ENCODE measurements at regions not wholly inside any gene's neighbourhood (a gene's known extent, or its start where the extent isn't known, plus 50 kb on each side); places are given as distances from the start of the nearest gene placed in this dataset.

DNA sequence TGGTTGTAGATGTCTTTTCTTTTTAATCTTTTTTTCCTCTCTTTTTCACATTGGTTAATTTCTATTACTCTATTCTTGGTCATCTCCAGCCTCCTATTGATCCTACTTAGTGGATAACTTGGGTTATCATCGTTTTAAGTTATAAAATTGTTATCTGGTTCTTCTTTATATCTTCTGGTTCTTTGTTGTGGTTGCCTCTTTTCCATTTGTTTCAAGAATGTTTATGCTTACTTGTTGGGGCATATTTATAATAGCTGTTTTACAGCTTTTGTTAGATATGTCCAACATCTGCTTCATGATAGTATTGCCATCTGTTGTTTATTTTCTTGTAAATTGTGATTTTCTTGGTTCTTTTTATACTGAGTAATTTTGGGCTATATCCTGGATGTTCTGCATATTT, 1429.6 kb downstream of the TBC1D22A start:
- Histone ChIP-seq H3K4me3 (no peak overlapping the region), H3K27ac (no peak overlapping the region), H3K9me3 (ENCODE audit: low read depth, low read length) (no peaks in the 10 kb centered on the region; the same call in 1 of the 2 replicates), H3K9ac (ENCODE audit: insufficient read length) (no peak overlapping the region), H3K36me3 (ENCODE audit: insufficient read depth, low read length) (no peaks in the 10 kb centered on the region)
- DNase-seq (ENCODE audit: low read depth, low spot score), result no peak
- no peak for TF ChIP-seq FOXP2 (optimal IDR thresholded peaks at IDR 0.05; ENCODE audit: control extremely low read depth, extremely low read length, insufficient read depth)
- no peak for TF ChIP-seq EZH2 (IDR thresholded peaks at IDR 0.05)
- no peak for TF ChIP-seq POLR2AphosphoS5 (IDR thresholded peaks at IDR 0.05; ENCODE audit: borderline replicate concordance, low read depth, low read length)

DNA sequence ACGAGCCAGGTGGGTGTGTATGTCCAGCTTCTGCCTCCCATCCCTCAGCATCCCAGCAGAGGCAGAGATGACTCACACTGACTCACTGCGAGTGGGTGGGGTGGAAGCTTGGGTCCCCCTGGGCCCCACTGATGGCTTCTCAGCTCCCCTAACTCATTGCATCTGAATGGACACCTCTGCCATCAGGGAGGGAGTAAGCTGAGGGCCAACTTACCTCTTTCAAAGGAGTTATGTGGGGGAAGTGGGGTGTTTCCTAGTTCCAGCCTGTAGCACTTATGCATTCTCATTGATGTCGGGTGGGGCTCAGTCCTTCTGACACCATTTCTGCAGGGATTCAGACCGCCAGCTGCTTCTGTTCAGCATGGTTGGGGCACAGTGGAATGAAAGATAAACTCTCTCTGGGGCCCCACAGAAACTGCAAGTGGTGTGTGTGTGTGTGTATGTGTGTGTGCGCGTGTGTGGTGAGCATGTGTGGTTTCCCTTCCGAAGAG, 1425.8 kb downstream of the TBC1D22A start:
- TF ChIP-seq POLR2AphosphoS5 (IDR thresholded peaks at IDR 0.05; ENCODE audit: borderline replicate concordance, low read depth, low read length), result no peak
- TF ChIP-seq EZH2 (IDR thresholded peaks at IDR 0.05), result no peak
- no peak overlapping the region for H3K9ac ChIP-seq (ENCODE audit: insufficient read length)
- H3K36me3 ChIP-seq (ENCODE audit: insufficient read depth, low read length), result no peaks in the 10 kb centered on the region
- DNase-seq (ENCODE audit: low read depth, low spot score), result no peak
- no peak overlapping the region for H3K4me3 ChIP-seq
- H3K9me3 ChIP-seq (ENCODE audit: low read depth, low read length), result no peaks in the 10 kb centered on the region; the same call in 1 of the 2 replicates
- H3K27ac ChIP-seq, result no peak overlapping the region

DNA sequence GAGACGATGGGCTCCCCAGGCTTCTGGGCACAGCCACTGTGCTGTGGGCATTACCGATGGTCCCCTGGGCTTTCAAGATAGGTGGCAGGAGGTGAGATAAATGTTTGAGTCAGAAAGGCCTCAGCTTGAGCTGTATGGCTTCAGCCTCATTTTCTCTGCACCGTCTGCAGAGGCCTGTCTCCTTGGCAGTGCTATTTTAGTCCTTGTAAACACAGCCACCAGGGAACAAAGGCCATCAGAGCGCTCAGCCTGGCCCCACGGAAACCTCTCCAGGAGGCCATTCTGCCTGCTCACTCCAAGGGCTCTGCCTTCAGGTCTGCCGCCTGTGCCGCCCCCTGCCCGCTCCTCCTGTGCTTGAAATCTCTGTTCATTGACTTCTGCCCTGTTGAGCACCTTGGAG, 1424.9 kb downstream of the TBC1D22A start:
- H3K9me3 ChIP-seq (ENCODE audit: low read depth, low read length), result no peaks in the 10 kb centered on the region; the same call in 1 of the 2 replicates
- no peaks in the 10 kb centered on the region for H3K36me3 ChIP-seq (ENCODE audit: insufficient read depth, low read length)
- H3K27ac ChIP-seq, result no peak overlapping the region
- TF ChIP-seq FOXP2 (optimal IDR thresholded peaks at IDR 0.05; ENCODE audit: control extremely low read depth, extremely low read length, insufficient read depth), result no peak
- no peak for TF ChIP-seq EZH2 (IDR thresholded peaks at IDR 0.05)
- no peak for TF ChIP-seq POLR2AphosphoS5 (IDR thresholded peaks at IDR 0.05; ENCODE audit: borderline replicate concordance, low read depth, low read length)
- H3K4me3 ChIP-seq, result no peak overlapping the region
- no peak for DNase-seq (ENCODE audit: low read depth, low spot score)
- H3K9ac ChIP-seq (ENCODE audit: insufficient read length), result no peak overlapping the region

DNA sequence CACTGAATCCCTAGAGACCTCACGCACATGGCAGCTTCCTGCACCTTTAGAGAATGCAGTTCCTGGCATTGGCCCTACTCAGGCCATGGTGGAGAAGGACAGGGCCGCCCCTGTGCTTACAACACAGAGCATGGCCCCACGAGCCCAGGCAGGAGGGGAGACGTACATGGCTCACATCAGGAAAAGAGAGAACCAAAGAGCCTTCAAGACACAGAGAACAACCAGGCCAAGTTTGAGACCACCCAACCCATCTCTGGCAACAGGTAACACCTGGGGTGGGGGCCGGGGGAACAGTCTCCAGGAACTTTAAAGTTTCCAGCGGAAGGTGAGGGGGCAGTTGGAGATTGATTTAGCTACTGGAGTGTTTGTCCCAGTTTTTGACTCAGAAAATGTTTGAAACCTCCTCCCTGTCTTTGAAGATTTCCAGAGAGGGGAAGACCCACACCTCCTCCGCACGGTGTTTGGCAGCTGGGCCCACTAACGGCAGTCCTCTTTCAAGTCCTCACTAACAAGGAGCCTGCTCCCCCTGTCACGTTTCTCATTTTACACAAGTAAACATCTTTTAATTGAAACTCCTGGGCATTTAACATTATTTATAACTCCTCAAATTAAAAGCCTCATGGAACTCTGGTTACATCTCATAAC, 1423.8 kb downstream of the TBC1D22A start:
- TF ChIP-seq EZH2 (IDR thresholded peaks at IDR 0.05) (no peak), FOXP2 (optimal IDR thresholded peaks at IDR 0.05; ENCODE audit: control extremely low read depth, extremely low read length, insufficient read depth) (no peak), POLR2AphosphoS5 (IDR thresholded peaks at IDR 0.05; ENCODE audit: borderline replicate concordance, low read depth, low read length) (no peak)
- H3K9me3 ChIP-seq (ENCODE audit: low read depth, low read length), result no peaks in the 10 kb centered on the region

DNA sequence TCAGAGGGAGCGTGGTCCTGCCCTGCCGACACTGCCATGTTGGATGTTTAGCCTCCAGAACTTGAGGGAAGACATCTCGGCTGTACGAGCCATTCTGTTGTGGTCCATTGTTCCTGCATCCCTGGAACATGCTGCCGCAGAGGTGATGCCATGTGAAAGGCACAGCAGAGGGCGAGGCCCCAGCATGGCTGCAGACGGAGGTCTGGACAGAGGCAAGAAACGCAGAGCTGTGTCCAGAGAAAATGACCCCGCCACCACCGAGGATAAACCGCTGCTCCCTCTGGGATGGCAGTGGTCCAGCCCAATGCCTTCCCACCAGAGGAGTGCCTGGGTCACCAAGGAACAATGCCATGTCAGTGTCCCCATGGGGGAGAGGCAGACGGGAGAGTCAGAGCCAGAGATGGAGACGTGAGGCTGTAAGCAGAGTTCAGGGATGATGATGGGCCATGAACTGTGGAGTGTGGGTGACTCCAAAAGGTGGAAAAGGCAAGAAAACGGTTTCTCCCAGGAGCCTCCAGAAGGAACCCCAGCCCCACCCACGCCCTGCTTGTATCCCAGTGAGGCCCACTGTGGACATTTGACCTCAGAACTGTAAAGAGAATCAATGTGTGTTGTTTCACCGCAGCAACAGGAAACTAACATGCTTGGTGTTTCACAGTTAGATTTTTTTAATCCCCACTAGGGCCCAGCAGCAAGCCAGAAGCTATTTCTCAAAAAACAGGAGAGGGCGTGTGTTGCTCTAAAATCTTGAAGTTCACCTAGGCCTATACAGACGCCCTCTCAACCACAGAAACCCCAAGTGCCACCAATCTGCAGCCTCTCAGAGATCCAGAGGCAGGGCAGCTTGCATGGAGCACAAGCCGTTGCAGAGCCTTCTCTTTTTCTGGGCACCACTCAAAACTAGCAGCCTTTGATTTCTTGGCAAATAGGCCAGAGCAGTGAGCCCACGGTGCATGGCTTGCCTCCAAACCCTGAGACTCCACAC, 1422.9 kb downstream of the TBC1D22A start:
- no peak overlapping the region for H3K4me3 ChIP-seq
- no peak overlapping the region for H3K27ac ChIP-seq
- H3K9me3 ChIP-seq (ENCODE audit: low read depth, low read length), result no peaks in the 10 kb centered on the region
- no peak for TF ChIP-seq EZH2 (IDR thresholded peaks at IDR 0.05)
- TF ChIP-seq POLR2AphosphoS5 (IDR thresholded peaks at IDR 0.05; ENCODE audit: borderline replicate concordance, low read depth, low read length), result no peak
- TF ChIP-seq FOXP2 (optimal IDR thresholded peaks at IDR 0.05; ENCODE audit: control extremely low read depth, extremely low read length, insufficient read depth), result no peak
- DNase-seq (ENCODE audit: low read depth, low spot score), result no peak
- H3K9ac ChIP-seq (ENCODE audit: insufficient read length), result no peak overlapping the region
- no peaks in the 10 kb centered on the region for H3K36me3 ChIP-seq (ENCODE audit: insufficient read depth, low read length)

More for the DNA sequence above, 1423.8 kb downstream of the TBC1D22A start:
- Histone ChIP-seq H3K27ac (no peak overlapping the region), H3K36me3 (ENCODE audit: insufficient read depth, low read length) (no peaks in the 10 kb centered on the region), H3K9ac (ENCODE audit: insufficient read length) (no peak overlapping the region), H3K4me3 (no peak overlapping the region)
- DNase-seq (ENCODE audit: low read depth, low spot score), result no peak

DNA sequence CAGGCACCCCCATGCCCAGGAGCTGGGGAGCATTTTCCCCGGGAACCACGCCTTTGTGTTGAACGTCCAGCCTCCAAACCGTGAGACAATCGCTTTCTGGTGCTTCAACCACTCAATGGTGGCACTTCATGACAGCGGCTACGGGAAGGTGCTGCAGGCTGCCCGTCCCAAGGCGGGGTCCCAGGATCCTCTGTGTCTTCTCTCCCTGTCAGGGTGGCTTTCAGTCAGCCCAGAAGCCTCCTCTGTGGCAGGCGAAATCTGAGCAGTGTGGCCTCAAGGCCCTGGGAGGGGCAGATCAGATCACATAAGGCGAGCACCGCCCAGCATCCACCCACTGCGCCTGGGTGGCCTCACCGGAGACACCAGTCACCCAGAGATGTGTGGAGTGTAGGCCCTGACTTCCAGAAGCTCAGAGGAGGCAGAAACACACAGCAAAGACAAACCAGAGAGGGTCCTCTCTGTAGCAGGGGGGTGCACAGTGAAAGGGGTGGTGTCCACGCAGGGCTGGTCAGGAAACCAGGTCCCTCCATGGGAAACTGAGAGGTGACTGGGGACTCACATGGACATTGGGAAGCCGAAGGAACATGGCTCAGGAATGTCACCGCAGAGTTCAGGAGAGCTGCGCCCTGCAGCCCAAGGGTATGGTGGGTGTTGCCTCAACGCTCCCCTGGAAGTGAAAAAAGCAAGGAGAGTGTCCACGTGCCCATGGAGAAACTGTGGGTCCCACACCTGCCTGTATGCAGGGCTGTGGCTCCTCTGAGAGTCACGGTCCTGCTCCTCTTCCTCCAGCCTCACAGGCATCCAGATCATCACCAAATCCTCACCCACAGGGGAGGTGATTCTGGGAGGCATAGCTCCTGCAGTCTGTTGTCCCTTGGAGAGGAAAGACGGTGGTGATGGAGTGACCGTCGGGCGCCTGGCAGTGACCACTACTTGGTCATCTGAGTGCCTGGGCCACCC, 1420.7 kb downstream of the TBC1D22A start:
- DNase-seq (ENCODE audit: low read depth, low spot score), result no peak
- TF ChIP-seq EZH2 (IDR thresholded peaks at IDR 0.05) (no peak), POLR2AphosphoS5 (IDR thresholded peaks at IDR 0.05; ENCODE audit: borderline replicate concordance, low read depth, low read length) (no peak), FOXP2 (optimal IDR thresholded peaks at IDR 0.05; ENCODE audit: control extremely low read depth, extremely low read length, insufficient read depth) (no peak)
- Histone ChIP-seq H3K4me3 (no peak overlapping the region), H3K9ac (ENCODE audit: insufficient read length) (no peak overlapping the region), H3K9me3 (ENCODE audit: low read depth, low read length) (no peaks in the 10 kb centered on the region), H3K36me3 (ENCODE audit: insufficient read depth, low read length) (no peaks in the 10 kb centered on the region), H3K27ac (no peak overlapping the region)

DNA sequence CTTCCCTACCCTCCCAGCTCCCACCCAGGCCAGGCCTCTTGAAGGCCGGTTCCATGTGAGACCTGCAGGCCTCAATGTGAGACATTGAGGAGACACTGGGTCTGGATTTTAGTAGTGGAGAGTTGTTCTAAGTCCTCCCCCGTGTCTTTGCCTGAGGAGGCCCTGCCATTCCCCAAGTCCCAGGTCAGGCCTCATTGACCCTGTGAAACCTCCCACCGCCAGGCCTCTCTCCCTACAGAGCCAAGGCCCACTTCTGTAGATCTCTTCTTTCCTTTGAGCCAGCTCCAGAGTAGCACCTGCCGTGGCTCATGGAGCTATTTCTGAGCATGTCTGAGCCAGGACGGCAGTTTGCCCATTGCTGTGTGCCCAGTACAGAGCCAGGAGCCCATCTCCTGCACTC, 1419.6 kb downstream of the TBC1D22A start:
- H3K27ac ChIP-seq, result no peak overlapping the region
- H3K9ac ChIP-seq (ENCODE audit: insufficient read length), result no peak overlapping the region
- H3K36me3 ChIP-seq (ENCODE audit: insufficient read depth, low read length), result no peaks in the 10 kb centered on the region
- no peak for TF ChIP-seq FOXP2 (optimal IDR thresholded peaks at IDR 0.05; ENCODE audit: control extremely low read depth, extremely low read length, insufficient read depth)
- no peak for TF ChIP-seq EZH2 (IDR thresholded peaks at IDR 0.05)
- TF ChIP-seq POLR2AphosphoS5 (IDR thresholded peaks at IDR 0.05; ENCODE audit: borderline replicate concordance, low read depth, low read length), result no peak
- H3K4me3 ChIP-seq, result no peak overlapping the region
- no peak for DNase-seq (ENCODE audit: low read depth, low spot score)
- H3K9me3 ChIP-seq (ENCODE audit: low read depth, low read length), result no peaks in the 10 kb centered on the region
